ENCODE measurements at regions not wholly inside any gene's neighbourhood (a gene's known extent, or its start where the extent isn't known, plus 50 kb on each side); places are given as distances from the start of the nearest gene placed in this dataset.

GRCh38 chr10:121073728-121074127 lies 222.6 kb downstream of the WDR11 start:
- TF ChIP-seq CTCF (IDR thresholded peaks at IDR 0.05 in 8 of 11, conservative IDR thresholded peaks at IDR 0.05 in 3 of 11) (no peak), POLR2AphosphoS5 (IDR thresholded peaks at IDR 0.05) (no peak)
